ENCODE measurements at regions not wholly inside any gene's neighbourhood (a gene's known extent, or its start where the extent isn't known, plus 50 kb on each side); places are given as distances from the start of the nearest gene placed in this dataset.

- Histone ChIP-seq H2AFZ (ENCODE audit: low read depth, low read length, severe bottlenecking) (no peak overlapping the region), H3K27ac (ENCODE audit: low read depth, low read length) (no peak overlapping the region), H3K27me3 (ENCODE audit: low read length) (no peaks in the 10 kb centered on the region), H3K9ac (ENCODE audit: low read length) (no peak overlapping the region), H3K9me3 (ENCODE audit: insufficient read depth, low read length) (no peaks in the 10 kb centered on the region), H3K4me3 (ENCODE audit: insufficient read depth, low read length, poor library complexity, severe bottlenecking) (no peak overlapping the region), H3K9me2 (replicated peaks; ENCODE audit: insufficient read depth, low read length) (no peaks in the 10 kb centered on the region), H3K36me3 (ENCODE audit: low read length) (0 out of 2 replicates have a peak, but pooled peaks cover 4% of the 10 kb centered on the region), H3F3A (ENCODE audit: insufficient read depth) (no peaks in the 10 kb centered on the region), H3K4me2 (ENCODE audit: low read depth, low read length, poor library complexity, severe bottlenecking) (no peak overlapping the region), H3K79me2 (ENCODE audit: insufficient read depth, low read length) (no peaks in the 10 kb centered on the region), H4K20me1 (ENCODE audit: low read depth, low read length) (no peaks in the 10 kb centered on the region)
- TF ChIP-seq EZH2phosphoT487 (conservative IDR thresholded peaks at IDR 0.05; ENCODE audit: low read length) = no peak
- no peak for TF ChIP-seq CTCF (IDR thresholded peaks at IDR 0.05; ENCODE audit: insufficient read depth, low read length, poor library complexity, severe bottlenecking)
These were observed 222.2 kb upstream of the RGS6 start for GRCh38 chr14:71709987-71710386.

GRCh38 chr14:71711125-71711524 lies 221.1 kb upstream of the RGS6 start:
- no peak overlapping the region for H3K27ac ChIP-seq (ENCODE audit: low read depth, low read length)
- no peak overlapping the region for H3K4me3 ChIP-seq (ENCODE audit: insufficient read depth, low read length, poor library complexity, severe bottlenecking)
- no peaks in the 10 kb centered on the region for H3K79me2 ChIP-seq (ENCODE audit: insufficient read depth, low read length)
- TF ChIP-seq CTCF (IDR thresholded peaks at IDR 0.05; ENCODE audit: insufficient read depth, low read length, poor library complexity, severe bottlenecking) (no peak), EZH2phosphoT487 (conservative IDR thresholded peaks at IDR 0.05; ENCODE audit: low read length) (no peak)
- H3F3A ChIP-seq (ENCODE audit: insufficient read depth) = no peaks in the 10 kb centered on the region
- no peak overlapping the region for H2AFZ ChIP-seq (ENCODE audit: low read depth, low read length, severe bottlenecking)
- no peaks in the 10 kb centered on the region for H3K9me2 ChIP-seq (replicated peaks; ENCODE audit: insufficient read depth, low read length)
- H3K36me3 ChIP-seq (ENCODE audit: low read length) = 0 out of 2 replicates have a peak, but pooled peaks cover 4% of the 10 kb centered on the region
- no peaks in the 10 kb centered on the region for H3K27me3 ChIP-seq (ENCODE audit: low read length)
- H3K4me2 ChIP-seq (ENCODE audit: low read depth, low read length, poor library complexity, severe bottlenecking) = no peak overlapping the region
- H4K20me1 ChIP-seq (ENCODE audit: low read depth, low read length) = no peaks in the 10 kb centered on the region
- H3K9ac ChIP-seq (ENCODE audit: low read length) = no peak overlapping the region
- H3K9me3 ChIP-seq (ENCODE audit: insufficient read depth, low read length) = no peaks in the 10 kb centered on the region

GRCh38 chr14:71711619-71712018 lies 220.6 kb upstream of the RGS6 start:
- H4K20me1 ChIP-seq (ENCODE audit: low read depth, low read length) = no peaks in the 10 kb centered on the region
- no peaks in the 10 kb centered on the region for H3K9me2 ChIP-seq (replicated peaks; ENCODE audit: insufficient read depth, low read length)
- H3K27me3 ChIP-seq (ENCODE audit: low read length) = no peaks in the 10 kb centered on the region
- no peaks in the 10 kb centered on the region for H3K9me3 ChIP-seq (ENCODE audit: insufficient read depth, low read length)
- H3K4me2 ChIP-seq (ENCODE audit: low read depth, low read length, poor library complexity, severe bottlenecking) = no peak overlapping the region
- H3K79me2 ChIP-seq (ENCODE audit: insufficient read depth, low read length) = no peaks in the 10 kb centered on the region
- TF ChIP-seq CTCF (IDR thresholded peaks at IDR 0.05; ENCODE audit: insufficient read depth, low read length, poor library complexity, severe bottlenecking) = no peak
- TF ChIP-seq EZH2phosphoT487 (conservative IDR thresholded peaks at IDR 0.05; ENCODE audit: low read length) = no peak
- 0 out of 2 replicates have a peak, but pooled peaks cover 4% of the 10 kb centered on the region for H3K36me3 ChIP-seq (ENCODE audit: low read length)
- H3F3A ChIP-seq (ENCODE audit: insufficient read depth) = no peaks in the 10 kb centered on the region
- no peak overlapping the region for H3K4me3 ChIP-seq (ENCODE audit: insufficient read depth, low read length, poor library complexity, severe bottlenecking)
- H3K9ac ChIP-seq (ENCODE audit: low read length) = no peak overlapping the region
- no peak overlapping the region for H3K27ac ChIP-seq (ENCODE audit: low read depth, low read length)
- no peak overlapping the region for H2AFZ ChIP-seq (ENCODE audit: low read depth, low read length, severe bottlenecking)

Data from SU-DHL-6 (cell line).